ENCODE measurements at regions not wholly inside any gene's neighbourhood (a gene's known extent, or its start where the extent isn't known, plus 50 kb on each side); places are given as distances from the start of the nearest gene placed in this dataset.

DNA sequence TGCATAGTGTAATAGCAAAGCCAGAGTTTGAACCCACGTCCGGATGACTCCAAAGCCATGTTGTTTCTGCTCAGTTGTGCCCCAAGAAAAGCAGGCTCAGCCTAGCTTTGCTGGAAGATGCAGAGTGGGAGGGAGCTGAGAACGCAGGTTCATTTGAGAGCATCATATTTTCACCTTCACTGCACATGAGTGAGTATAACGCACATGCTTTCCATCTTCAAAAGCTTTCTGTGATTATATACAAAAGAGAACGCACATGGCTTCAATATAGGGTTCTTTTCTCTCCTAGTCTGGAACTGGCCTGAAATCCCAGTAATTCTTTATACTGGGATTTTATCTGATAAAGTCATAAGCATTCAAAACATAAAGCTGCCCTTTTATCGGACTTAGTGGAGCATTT is 385.5 kb upstream of the CADM1 start:
- Mint-ChIP-seq H3K4me1 (no peaks in the 10 kb centered on the region), H3K27ac (no peak overlapping the region), H3K4me3 (no peak overlapping the region), H3K27me3 (no peaks in the 10 kb centered on the region), H3K9me3 (no peaks in the 10 kb centered on the region), H3K36me3 (ENCODE audit: low read depth) (no peaks in the 10 kb centered on the region)
- ChIA-PET CTCF (no interaction called here), POLR2A (no interaction called here)
- no peak for DNase-seq

GRCh38 chr11:115887727-115888126 is 383.5 kb upstream of the CADM1 start:
- Mint-ChIP-seq H3K27ac (no peak overlapping the region), H3K27me3 (no peaks in the 10 kb centered on the region), H3K4me3 (no peak overlapping the region), H3K9me3 (no peaks in the 10 kb centered on the region), H3K36me3 (ENCODE audit: low read depth) (no peaks in the 10 kb centered on the region), H3K4me1 (no peaks in the 10 kb centered on the region)
- DNase-seq = no peak
- ChIA-PET POLR2A (no interaction called here), CTCF (no interaction called here)

- H3K27me3 Mint-ChIP-seq = no peaks in the 10 kb centered on the region
- H3K4me1 Mint-ChIP-seq = no peaks in the 10 kb centered on the region
- POLR2A ChIA-PET = no interaction called here
Observed at GRCh38 chr11:115887316-115887715, 383.1 kb upstream of the CADM1 start.

GRCh38 chr11:115886422-115886733 is 382.2 kb upstream of the CADM1 start:
- no peak overlapping the region for H3K4me3 Mint-ChIP-seq
- H3K9me3 Mint-ChIP-seq = peaks cover 4% of the 10 kb centered on the region
- H3K36me3 Mint-ChIP-seq (ENCODE audit: low read depth) = no peaks in the 10 kb centered on the region
- ChIA-PET POLR2A (no interaction called here), CTCF (interaction anchor here (0.6 kb wide), 1 partner anchor 906 kb away, joined by 4 read pairs; no protein-coding TSS in a partner anchor)
- no peak for DNase-seq
- H3K27ac Mint-ChIP-seq = no peak overlapping the region
- H3K4me1 Mint-ChIP-seq = no peaks in the 10 kb centered on the region
- no peaks in the 10 kb centered on the region for H3K27me3 Mint-ChIP-seq

More at GRCh38 chr11:115887316-115887715, 383.1 kb upstream of the CADM1 start:
- no peaks in the 10 kb centered on the region for H3K36me3 Mint-ChIP-seq (ENCODE audit: low read depth)
- H3K27ac Mint-ChIP-seq = no peak overlapping the region
- CTCF ChIA-PET = no interaction called here
- no peak overlapping the region for H3K4me3 Mint-ChIP-seq
- no peak for DNase-seq
- H3K9me3 Mint-ChIP-seq = no peaks in the 10 kb centered on the region

DNA sequence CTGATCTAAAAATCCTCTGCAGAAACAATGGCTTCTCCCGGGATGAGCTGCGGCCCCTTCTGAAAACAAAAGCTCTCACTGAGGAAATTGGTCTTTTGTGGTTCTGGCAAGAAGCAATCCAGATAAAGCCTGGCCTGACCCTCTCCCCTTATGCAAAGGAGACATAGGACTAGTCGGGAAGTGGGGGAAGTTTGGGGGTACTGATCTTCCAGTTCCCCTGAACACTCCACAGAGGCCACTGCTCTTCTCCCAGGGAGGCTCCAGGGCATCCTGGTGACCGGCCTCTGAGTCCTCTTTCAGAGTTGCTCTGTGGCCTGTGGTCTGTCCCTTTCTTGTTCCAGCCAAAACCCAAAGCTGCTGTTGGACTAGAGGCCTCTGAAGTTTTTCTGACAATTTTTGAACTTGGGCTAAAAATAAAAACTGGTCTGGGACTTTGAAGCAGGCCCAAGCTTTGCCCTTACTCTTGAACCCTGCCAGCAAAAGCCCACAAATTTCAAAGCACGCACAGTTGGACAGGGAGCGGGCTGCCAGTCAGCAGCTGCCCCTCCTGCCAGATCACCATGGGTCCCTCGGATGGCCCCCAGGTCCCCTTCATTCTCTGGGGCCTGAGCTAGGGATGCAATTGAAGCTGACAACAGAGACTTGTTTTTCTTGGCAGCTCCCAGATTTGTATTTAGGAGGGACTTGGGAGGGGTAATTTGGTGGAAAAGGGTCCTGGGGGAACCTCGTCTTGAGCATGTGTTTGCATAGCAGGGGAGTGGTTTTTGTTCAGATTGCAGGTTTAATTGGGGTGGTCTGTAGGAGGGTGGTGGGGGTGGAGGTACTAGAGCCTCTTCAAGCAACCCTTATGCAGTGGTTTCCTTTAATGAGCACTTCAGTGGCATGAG is 381.6 kb upstream of the CADM1 start:
- Mint-ChIP-seq H3K4me1 (no peaks in the 10 kb centered on the region), H3K9me3 (peaks cover 4% of the 10 kb centered on the region), H3K36me3 (ENCODE audit: low read depth) (no peaks in the 10 kb centered on the region), H3K4me3 (no peak overlapping the region), H3K27me3 (no peaks in the 10 kb centered on the region), H3K27ac (no peak overlapping the region)
- CTCF ChIA-PET = interaction anchor here (0.6 kb wide), 1 partner anchor 905 kb away, joined by 4 read pairs; no protein-coding TSS in a partner anchor
- no peak for DNase-seq
- POLR2A ChIA-PET = no interaction called here

DNA sequence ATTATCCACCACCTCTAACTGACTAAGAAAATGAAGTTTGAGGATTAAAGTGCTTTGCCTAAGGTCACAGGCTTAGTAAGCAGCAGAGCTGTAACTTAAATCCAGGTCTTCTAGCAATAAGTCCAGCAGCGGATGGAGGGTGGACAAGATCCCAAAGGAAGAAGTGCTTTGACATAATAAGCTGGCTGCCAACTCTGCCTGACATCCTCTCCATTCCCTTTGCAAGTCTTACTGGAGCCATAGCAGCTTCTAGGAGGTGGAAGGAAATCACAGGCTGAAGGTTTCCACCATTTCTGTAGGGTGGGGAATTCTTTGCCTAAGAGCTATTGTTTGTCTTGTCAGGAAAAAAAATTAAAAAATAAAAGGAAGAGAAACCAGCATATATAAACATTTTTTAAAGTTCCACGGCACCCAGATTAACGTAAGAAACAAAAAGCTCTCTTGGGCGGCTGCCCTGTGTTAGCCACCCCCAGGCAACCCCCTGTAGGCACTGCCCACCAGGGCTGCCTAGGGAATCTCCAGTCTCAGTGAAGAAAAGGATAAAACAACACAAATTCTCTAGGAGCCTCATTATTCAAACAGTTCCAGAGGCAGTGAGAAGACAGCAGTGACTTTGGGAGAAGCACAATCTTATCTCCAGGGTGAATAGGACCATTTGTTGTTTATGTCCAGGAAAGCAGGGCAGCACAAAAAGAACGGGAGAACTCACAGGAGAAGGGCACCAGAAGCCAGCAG is 380.8 kb upstream of the CADM1 start:
- no peaks in the 10 kb centered on the region for H3K27me3 Mint-ChIP-seq
- H3K4me1 Mint-ChIP-seq = no peaks in the 10 kb centered on the region
- CTCF ChIA-PET = no interaction called here
- no peaks in the 10 kb centered on the region for H3K36me3 Mint-ChIP-seq (ENCODE audit: low read depth)
- H3K4me3 Mint-ChIP-seq = no peak overlapping the region
- H3K9me3 Mint-ChIP-seq = peaks cover 4% of the 10 kb centered on the region
- POLR2A ChIA-PET = no interaction called here
- DNase-seq = no peak
- no peak overlapping the region for H3K27ac Mint-ChIP-seq

GRCh38 chr11:115874843-115875242 is 370.6 kb upstream of the CADM1 start:
- Mint-ChIP-seq H3K9me3 (peaks cover 3% of the 10 kb centered on the region), H3K27me3 (peaks cover 5% of the 10 kb centered on the region), H3K36me3 (ENCODE audit: low read depth) (no peaks in the 10 kb centered on the region), H3K4me1 (no peaks in the 10 kb centered on the region), H3K27ac (no peak overlapping the region), H3K4me3 (no peak overlapping the region)
- POLR2A ChIA-PET = no interaction called here
- DNase-seq = no peak
- CTCF ChIA-PET = no interaction called here

DNA sequence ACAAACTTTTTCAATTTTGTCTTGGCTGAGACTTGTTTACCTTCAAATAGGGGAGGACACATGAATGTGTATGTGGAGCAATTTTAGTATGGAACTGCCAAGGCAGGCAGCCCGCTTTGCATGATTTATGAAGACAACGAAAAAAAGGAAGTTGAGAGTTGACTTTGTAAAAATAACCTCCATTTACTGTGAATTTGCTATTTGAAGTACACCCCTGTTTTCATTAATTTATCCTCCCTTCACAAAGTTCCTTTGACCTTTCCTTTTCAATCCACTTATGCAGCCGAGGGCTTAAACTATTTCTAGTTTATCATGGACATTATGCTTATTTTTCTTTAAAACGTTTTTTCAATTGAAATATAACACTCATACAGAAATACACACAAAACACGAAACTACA is 369.6 kb upstream of the CADM1 start:
- H3K4me3 Mint-ChIP-seq = no peak overlapping the region
- POLR2A ChIA-PET = no interaction called here
- no peaks in the 10 kb centered on the region for H3K36me3 Mint-ChIP-seq (ENCODE audit: low read depth)
- CTCF ChIA-PET = no interaction called here
- peaks cover 3% of the 10 kb centered on the region for H3K9me3 Mint-ChIP-seq
- peaks cover 5% of the 10 kb centered on the region for H3K4me1 Mint-ChIP-seq
- no peak for DNase-seq
- H3K27ac Mint-ChIP-seq = no peak overlapping the region
- H3K27me3 Mint-ChIP-seq = peaks cover 5% of the 10 kb centered on the region

DNA sequence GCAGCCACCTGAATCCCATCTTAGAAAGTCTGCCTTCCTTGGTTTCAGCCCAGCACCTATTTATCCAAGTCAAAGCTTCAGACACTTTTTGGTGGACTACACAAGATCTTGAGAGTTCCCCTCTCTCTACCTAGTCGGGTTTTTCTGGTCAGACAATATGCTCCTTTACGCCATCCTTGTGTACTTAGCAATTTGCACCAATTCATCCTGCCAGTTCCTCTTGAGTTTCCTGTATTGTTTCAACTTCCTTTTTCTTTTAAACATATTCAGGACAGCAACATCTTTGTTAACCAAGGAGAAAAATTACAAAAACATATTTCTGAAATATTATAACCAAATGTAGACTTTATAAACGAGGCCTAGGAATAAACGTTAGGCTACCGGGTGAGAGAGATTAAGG is 368.2 kb upstream of the CADM1 start:
- no peak for DNase-seq
- H3K36me3 Mint-ChIP-seq (ENCODE audit: low read depth) = no peaks in the 10 kb centered on the region
- H3K4me3 Mint-ChIP-seq = no peak overlapping the region
- H3K27me3 Mint-ChIP-seq = peaks cover 5% of the 10 kb centered on the region
- H3K4me1 Mint-ChIP-seq = peaks cover 5% of the 10 kb centered on the region
- ChIA-PET POLR2A (no interaction called here), CTCF (no interaction called here)
- H3K9me3 Mint-ChIP-seq = peaks cover 3% of the 10 kb centered on the region
- no peak overlapping the region for H3K27ac Mint-ChIP-seq

- CTCF ChIA-PET = no interaction called here
- H3K36me3 Mint-ChIP-seq (ENCODE audit: low read depth) = no peaks in the 10 kb centered on the region
Observed at GRCh38 chr11:115871161-115871760, 367.0 kb upstream of the CADM1 start.

GRCh38 chr11:115869780-115870431 is 365.7 kb upstream of the CADM1 start:
- Mint-ChIP-seq H3K36me3 (ENCODE audit: low read depth) (no peaks in the 10 kb centered on the region), H3K27me3 (peaks cover 5% of the 10 kb centered on the region), H3K4me3 (no peak overlapping the region), H3K4me1 (peaks cover 5% of the 10 kb centered on the region), H3K27ac (no peak overlapping the region), H3K9me3 (peaks cover 3% of the 10 kb centered on the region)
- POLR2A ChIA-PET = no interaction called here
- DNase-seq = no peak
- CTCF ChIA-PET = no interaction called here

More at GRCh38 chr11:115871161-115871760, 367.0 kb upstream of the CADM1 start:
- POLR2A ChIA-PET = no interaction called here
- H3K4me3 Mint-ChIP-seq = no peak overlapping the region
- peaks cover 3% of the 10 kb centered on the region for H3K9me3 Mint-ChIP-seq
- H3K27me3 Mint-ChIP-seq = peaks cover 5% of the 10 kb centered on the region
- DNase-seq = no peak
- H3K27ac Mint-ChIP-seq = no peak overlapping the region
- H3K4me1 Mint-ChIP-seq = peaks cover 5% of the 10 kb centered on the region

DNA sequence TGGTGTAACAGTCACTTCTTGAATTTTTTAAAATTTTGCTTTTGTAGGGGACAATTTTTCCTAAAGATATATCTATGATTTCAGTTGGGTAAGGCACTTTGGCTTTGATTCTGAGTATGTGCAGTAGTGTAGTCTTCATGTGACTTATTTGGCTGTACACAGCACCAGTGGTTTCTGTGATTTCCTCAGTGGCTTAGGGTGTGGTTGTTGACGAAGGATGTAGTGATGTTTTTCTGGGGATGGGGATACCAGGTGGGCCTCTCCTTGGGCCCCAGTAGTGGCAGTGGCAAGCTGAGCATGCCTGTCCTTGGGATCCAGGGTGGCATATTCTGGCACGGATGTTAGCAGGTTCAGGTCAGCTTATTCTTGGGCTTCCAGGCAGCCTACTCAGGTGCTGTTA is 364.9 kb upstream of the CADM1 start:
- Mint-ChIP-seq H3K4me1 (peaks cover 5% of the 10 kb centered on the region), H3K27me3 (peaks cover 5% of the 10 kb centered on the region), H3K4me3 (no peak overlapping the region), H3K36me3 (ENCODE audit: low read depth) (no peaks in the 10 kb centered on the region), H3K9me3 (peaks cover 3% of the 10 kb centered on the region), H3K27ac (peak overlapping the region; percentile 79)
- ChIA-PET CTCF (no interaction called here), POLR2A (no interaction called here)
- DNase-seq = no peak

DNA sequence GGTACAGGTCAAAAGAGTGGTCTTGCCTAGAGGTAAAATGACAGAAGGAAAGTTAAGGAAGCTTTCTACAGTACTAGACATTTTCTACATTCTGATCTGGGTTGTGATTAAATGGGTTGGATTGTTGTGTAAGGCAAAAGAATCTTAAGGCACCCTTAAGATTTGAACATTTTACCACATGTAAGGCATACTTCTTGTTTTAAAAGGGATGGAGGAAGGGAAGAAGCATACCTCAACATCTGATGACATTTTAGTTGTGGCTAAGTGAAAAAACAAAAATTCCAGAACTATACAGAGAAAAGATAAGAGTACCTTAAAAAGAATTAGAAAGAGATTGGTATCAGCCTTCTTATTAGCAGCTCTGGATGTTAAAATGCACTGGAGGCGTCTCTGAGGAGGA is 356.0 kb upstream of the CADM1 start:
- Mint-ChIP-seq H3K27me3 (no peaks in the 10 kb centered on the region), H3K36me3 (ENCODE audit: low read depth) (no peaks in the 10 kb centered on the region), H3K4me3 (no peak overlapping the region), H3K27ac (no peak overlapping the region), H3K9me3 (peaks cover 6% of the 10 kb centered on the region), H3K4me1 (no peaks in the 10 kb centered on the region)
- ChIA-PET POLR2A (no interaction called here), CTCF (no interaction called here)
- no peak for DNase-seq

Data from activated CD4-positive, alpha-beta T cell treated with anti-CD3 and anti-CD28 coated beads, Interleukin-2, amount 10 ng/mL, durations not matched to agents 7 days and 5 days (primary cell).